Endodermal cell (in vitro differentiated cells): ENCODE measurements at regions not wholly inside any gene's neighbourhood (a gene's known extent, or its start where the extent isn't known, plus 50 kb on each side); places are given as distances from the start of the nearest gene placed in this dataset.

Experiments used
- DNase-seq: peaks from one replicate; pipeline ENCODE4 v3.0.0-alpha.2; 2017
- H3K27ac ChIP-seq: 2 replicates; pipeline ENCODE4 v1.5.1; 2013; ENCODE audit warnings: mild to moderate bottlenecking, low read depth, low read length, moderate library complexity
- H3K27me3 ChIP-seq: 2 replicates; pipeline ENCODE4 v1.6.1; 2013; ENCODE audit warnings: mild to moderate bottlenecking, low read length, moderate library complexity; ENCODE audit not compliant: insufficient read depth, control insufficient read depth, poor library complexity, severe bottlenecking
- H3K36me3 ChIP-seq: 2 replicates; pipeline ENCODE4 v1.7.0; 2013; ENCODE audit warnings: mild to moderate bottlenecking, low read length, moderate library complexity; ENCODE audit not compliant: control insufficient read depth, insufficient read depth
- H3K4me1 ChIP-seq: one replicate; pipeline ENCODE4 v1.7.0; 2013; ENCODE audit warnings: low read length; ENCODE audit not compliant: control insufficient read depth, insufficient read depth
- H3K4me3 ChIP-seq: 2 replicates; pipeline ENCODE4 v1.5.1; 2013; ENCODE audit warnings: mild to moderate bottlenecking, low read length, moderate library complexity
- H3K9ac ChIP-seq: 2 replicates; pipeline ENCODE4 v1.6.1; 2013; ENCODE audit warnings: mild to moderate bottlenecking, low read length, moderate library complexity; ENCODE audit not compliant: poor library complexity, severe bottlenecking; ENCODE audit errors: extremely low read depth
- H3K9me3 ChIP-seq: 2 replicates; pipeline ENCODE4 v1.6.1; 2013; ENCODE audit warnings: mild to moderate bottlenecking, low read length, moderate library complexity; ENCODE audit not compliant: control insufficient read depth
- H3K27ac Mint-ChIP-seq: 2 replicates; pipeline ENCODE4 v1.8.0; 2020; ENCODE audit warnings: mixed read lengths
- H3K27me3 Mint-ChIP-seq: 2 replicates; pipeline ENCODE4 v1.8.0; 2021; ENCODE audit warnings: mild to moderate bottlenecking, mixed read lengths; ENCODE audit not compliant: insufficient read depth
- H3K36me3 Mint-ChIP-seq: 2 replicates; pipeline ENCODE4 v1.8.0; 2020; ENCODE audit warnings: low read depth, mixed read lengths
- H3K4me1 Mint-ChIP-seq: 2 replicates; pipeline ENCODE4 v1.8.0; 2020; ENCODE audit warnings: mixed read lengths
- H3K4me3 Mint-ChIP-seq: 2 replicates; pipeline ENCODE4 v1.8.0; 2020; ENCODE audit warnings: mild to moderate bottlenecking, moderate library complexity, mixed read lengths
- H3K9me3 Mint-ChIP-seq: 2 replicates; pipeline ENCODE4 v1.8.0; 2020; ENCODE audit warnings: mild to moderate bottlenecking, mixed read lengths
- CTCF ChIP-seq: fragments of 200-600 bp; sonication (generic); conservative IDR thresholded peaks from 2 replicates; pipeline ENCODE4 v1.5.0; 2021; ENCODE audit warnings: antibody characterized with exemption, mild to moderate bottlenecking
- WGBS, 2 experiments: methylation state at CpG; one replicate each; pipeline versions ENCODE4 v1.1.5 to v1.1.7; 2013; ENCODE audit warnings: missing lambda C conversion rate in 2 of 2, mixed read lengths in 1 of 2; ENCODE audit not compliant: insufficient coverage in 1 of 2, insufficient read length in 1 of 2; 5-methylcytosine and 5-hydroxymethylcytosine counted together

- DNase-seq, result peak; percentile 17
- 95% methylated on average over 3 of the region's 4 CpGs; no CpG with 5 or more reads in 1 of the 2 experiments for WGBS, 2 experiments
These were observed 412.3 kb downstream of the NPHP4 start for GRCh38 chr1:5579966-5580365.

DNA sequence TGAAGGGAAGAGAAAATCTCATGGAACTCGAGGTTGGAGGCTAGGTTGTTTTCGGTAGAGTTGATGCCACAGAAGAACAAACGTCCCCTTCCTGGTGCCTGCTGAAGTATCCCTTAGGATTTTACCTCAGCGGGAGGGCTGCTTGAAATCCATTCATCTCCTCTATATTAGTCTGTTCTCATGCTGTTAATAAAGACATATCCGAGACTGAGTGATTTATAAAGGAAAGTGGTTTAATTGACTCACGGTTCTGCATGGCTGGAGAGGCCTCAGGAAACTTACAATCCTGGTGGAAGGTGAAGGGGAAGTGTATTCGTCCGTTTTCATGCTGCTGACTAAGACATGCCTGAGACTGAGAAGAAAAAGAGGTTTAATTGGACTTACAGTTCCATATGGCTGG, 413.5 kb downstream of the NPHP4 start:
- no peaks in the 10 kb centered on the region for H3K36me3 Mint-ChIP-seq

More at GRCh38 chr1:5579966-5580365, 412.3 kb downstream of the NPHP4 start:
- Mint-ChIP-seq H3K4me3 (no peak overlapping the region), H3K36me3 (no peaks in the 10 kb centered on the region), H3K4me1 (peaks cover 12% of the 10 kb centered on the region), H3K27me3 (peaks cover 12% of the 10 kb centered on the region), H3K9me3 (no peaks in the 10 kb centered on the region), H3K27ac (no peak overlapping the region)
- H3K4me3 ChIP-seq, result no peak overlapping the region
- no peaks in the 10 kb centered on the region for H3K4me1 ChIP-seq
- no peak overlapping the region for H3K9ac ChIP-seq
- H3K27ac ChIP-seq, result no peak overlapping the region
- no peaks in the 10 kb centered on the region for H3K27me3 ChIP-seq
- H3K36me3 ChIP-seq, result no peaks in the 10 kb centered on the region
- H3K9me3 ChIP-seq, result no peaks in the 10 kb centered on the region
- no peak for TF ChIP-seq CTCF

DNA sequence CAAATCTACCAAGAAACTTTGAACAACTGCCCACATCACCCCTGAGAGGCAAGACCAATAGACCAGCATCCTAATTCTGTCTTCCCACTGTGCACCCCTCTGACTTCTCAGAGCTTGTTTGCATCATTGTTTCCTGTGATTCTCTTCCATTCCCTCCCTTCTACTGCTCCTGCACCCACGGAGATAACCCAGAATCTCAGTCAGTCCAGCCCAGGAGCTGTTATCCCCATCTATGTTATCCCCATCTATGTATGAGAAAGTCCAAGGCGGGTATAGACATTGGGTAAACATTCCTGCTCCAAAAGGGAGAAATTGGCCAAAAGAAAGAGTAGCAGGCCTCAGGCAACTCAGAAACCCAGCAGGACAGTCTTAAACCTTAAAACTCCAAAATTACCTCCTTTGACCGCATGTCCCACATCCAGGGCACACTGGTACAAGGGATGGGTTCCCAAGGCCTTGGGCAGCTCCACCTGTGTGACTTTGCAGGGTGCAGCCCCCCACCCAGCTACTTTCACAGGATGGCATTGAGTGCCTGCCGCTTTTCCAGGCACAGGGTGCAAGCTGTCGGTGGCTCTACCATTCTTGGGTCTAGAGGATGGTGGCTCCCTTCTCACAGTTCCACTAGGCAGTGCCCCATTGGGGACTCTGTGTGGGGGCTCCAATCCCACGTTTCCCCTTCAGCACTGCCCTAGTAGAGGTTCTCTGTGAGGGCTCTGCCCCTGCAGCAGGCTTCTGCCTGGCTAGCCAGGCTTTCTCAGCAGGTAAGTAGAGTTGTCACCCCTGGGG, 414.8 kb downstream of the NPHP4 start:
- H3K9me3 Mint-ChIP-seq, result no peaks in the 10 kb centered on the region
- no peaks in the 10 kb centered on the region for H3K36me3 ChIP-seq
- H3K27ac Mint-ChIP-seq, result no peak overlapping the region
- no peaks in the 10 kb centered on the region for H3K9me3 ChIP-seq
- H3K4me3 Mint-ChIP-seq, result no peak overlapping the region
- peak; percentile 19 for DNase-seq
- peaks cover 13% of the 10 kb centered on the region for H3K27me3 Mint-ChIP-seq
- no peak overlapping the region for H3K27ac ChIP-seq
- peaks cover 12% of the 10 kb centered on the region for H3K4me1 Mint-ChIP-seq
- no peak overlapping the region for H3K9ac ChIP-seq
- WGBS, 2 experiments, result 84 to 92% methylated on average over 3 to 6 of the region's 6 CpGs
- H3K36me3 Mint-ChIP-seq, result no peaks in the 10 kb centered on the region
- no peaks in the 10 kb centered on the region for H3K27me3 ChIP-seq
- H3K4me3 ChIP-seq, result no peak overlapping the region
- no peaks in the 10 kb centered on the region for H3K4me1 ChIP-seq
- TF ChIP-seq CTCF, result no peak

More for the DNA sequence above, 413.5 kb downstream of the NPHP4 start:
- TF ChIP-seq CTCF, result no peak
- 91 to 92% methylated on average over 5 to 8 of the region's 8 CpGs for WGBS, 2 experiments
- no peaks in the 10 kb centered on the region for H3K4me1 ChIP-seq
- Mint-ChIP-seq H3K9me3 (no peaks in the 10 kb centered on the region), H3K27me3 (peaks cover 12% of the 10 kb centered on the region), H3K4me3 (no peak overlapping the region), H3K27ac (no peak overlapping the region), H3K4me1 (peaks cover 12% of the 10 kb centered on the region)
- no peaks in the 10 kb centered on the region for H3K36me3 ChIP-seq
- H3K9me3 ChIP-seq, result no peaks in the 10 kb centered on the region
- no peak overlapping the region for H3K27ac ChIP-seq
- peak; percentile 12 for DNase-seq
- H3K9ac ChIP-seq, result no peak overlapping the region
- no peak overlapping the region for H3K4me3 ChIP-seq
- H3K27me3 ChIP-seq, result no peaks in the 10 kb centered on the region
